Fibroblast of lung (primary cell): ENCODE measurements at regions not wholly inside any gene's neighbourhood (a gene's known extent, or its start where the extent isn't known, plus 50 kb on each side); places are given as distances from the start of the nearest gene placed in this dataset.
"Not testable (repeated sequence)": the region's sequence is repeated elsewhere in the genome, so short reads cannot be mapped to it uniquely, and the experiment has no call there.

Experiments
- DNase-seq, 2 donors: peaks; one replicate each; pipeline versions ENCODE4 v3.0.0 to v3.0.0-alpha.2; 2010; ENCODE audit warnings: low read depth in 2 of 2
- H2AFZ ChIP-seq: 2 replicates; pipeline ENCODE4 v1.5.1; 2012; ENCODE audit warnings: low read length, control low read depth, inconsistent platforms
- H3K27ac ChIP-seq: 2 replicates; pipeline ENCODE4 v1.5.1; 2011; ENCODE audit warnings: low read length, control low read depth; ENCODE audit not compliant: insufficient read depth
- H3K27me3 ChIP-seq: 2 replicates; pipeline ENCODE4 v1.5.1; 2011; ENCODE audit warnings: mild to moderate bottlenecking, low read length; ENCODE audit not compliant: control insufficient read depth, insufficient read depth
- H3K36me3 ChIP-seq: 2 replicates; pipeline ENCODE4 v1.5.1; 2011; ENCODE audit warnings: low read length; ENCODE audit not compliant: control insufficient read depth, insufficient read depth
- H3K4me1 ChIP-seq: 2 replicates; pipeline ENCODE4 v1.5.1; 2011; ENCODE audit warnings: low read length; ENCODE audit not compliant: control insufficient read depth, insufficient read depth; ENCODE audit errors: extremely low read depth
- H3K4me2 ChIP-seq: 2 replicates; pipeline ENCODE4 v1.5.1; 2011; ENCODE audit warnings: low read length, control low read depth; ENCODE audit not compliant: insufficient read depth; ENCODE audit errors: extremely low read depth
- H3K4me3 ChIP-seq, 4 experiments: fragments of 200-600 bp in 1 of 4; sonication (generic) in 1 of 4; replicated peaks in 1 of 4; 2 replicates each; pipeline ENCODE4 v1.5.1; 2011 to 2016; ENCODE audit warnings: low read length in 4 of 4, low read depth in 3 of 4, mild to moderate bottlenecking in 3 of 4, control low read depth in 2 of 4, inconsistent platforms in 1 of 4, mixed read lengths in 1 of 4; ENCODE audit not compliant: insufficient read depth in 1 of 4; ENCODE audit errors: control extremely low read depth in 1 of 4
- H3K79me2 ChIP-seq: 2 replicates; pipeline ENCODE4 v1.5.1; 2012; ENCODE audit warnings: mild to moderate bottlenecking, low read length, inconsistent platforms; ENCODE audit not compliant: control insufficient read depth, insufficient read depth
- H3K9ac ChIP-seq: 2 replicates; pipeline ENCODE4 v1.5.1; 2011; ENCODE audit warnings: mild to moderate bottlenecking, low read length, control low read depth; ENCODE audit not compliant: insufficient read depth
- H3K9me3 ChIP-seq: 2 replicates; pipeline ENCODE4 v1.5.1; 2012; ENCODE audit warnings: low read depth, low read length; ENCODE audit not compliant: control insufficient read depth, insufficient read depth
- H4K20me1 ChIP-seq: 2 replicates; pipeline ENCODE4 v1.5.1; 2011; ENCODE audit warnings: low read length; ENCODE audit not compliant: control insufficient read depth, insufficient read depth; ENCODE audit errors: extremely low read depth
- CTCF ChIP-seq, 2 donors: IDR thresholded peaks in 1 of 2; conservative IDR thresholded peaks in 1 of 2; 1 replicate in 1 of 2; 2 replicates in 1 of 2; pipeline ENCODE4 v1.5.1; 2011 to 2012; ENCODE audit warnings: low read length in 2 of 2, control low read depth in 1 of 2, inconsistent platforms in 1 of 2, low read depth in 1 of 2, mild to moderate bottlenecking in 1 of 2
- EZH2 ChIP-seq: IDR thresholded peaks from 2 replicates; pipeline ENCODE4 v1.5.1; 2012; ENCODE audit warnings: low read length, control low read depth, mild to moderate bottlenecking; ENCODE audit errors: missing control alignments

- Histone ChIP-seq H3K36me3 (no peaks in the 10 kb centered on the region), H3K4me3 (no peak overlapping the region), H3K79me2 (no peaks in the 10 kb centered on the region), H3K4me2 (no peak overlapping the region), H3K4me1 (no peaks in the 10 kb centered on the region), H3K27ac (no peak overlapping the region), H3K27me3 (no peaks in the 10 kb centered on the region), H4K20me1 (no peaks in the 10 kb centered on the region), H3K9ac (no peak overlapping the region), H2AFZ (no peak overlapping the region), H3K9me3 (no peaks in the 10 kb centered on the region)
- TF ChIP-seq EZH2 (no peak), CTCF (conservative IDR thresholded peaks at IDR 0.05 in 1 of 2, IDR thresholded peaks at IDR 0.05 in 1 of 2; ENCODE audit: low read depth in 1 of 2, low read length in 2 of 2) (no peak)
- DNase-seq, result no peak
Observed at GRCh38 chr22:25327018-25327755, 107.7 kb downstream of the CRYBB2 start.

- Histone ChIP-seq H3K4me2 (no peak overlapping the region), H2AFZ (no peak overlapping the region), H3K4me1 (no peaks in the 10 kb centered on the region), H3K27ac (no peak overlapping the region), H3K9me3 (no peaks in the 10 kb centered on the region), H3K79me2 (no peaks in the 10 kb centered on the region), H4K20me1 (no peaks in the 10 kb centered on the region), H3K4me3 (no peak overlapping the region), H3K36me3 (no peaks in the 10 kb centered on the region), H3K9ac (no peak overlapping the region), H3K27me3 (no peaks in the 10 kb centered on the region)
- DNase-seq, result no peak
- no peak for TF ChIP-seq EZH2
- no peak for TF ChIP-seq CTCF (conservative IDR thresholded peaks at IDR 0.05 in 1 of 2, IDR thresholded peaks at IDR 0.05 in 1 of 2; ENCODE audit: low read depth in 1 of 2, low read length in 2 of 2)
Observed at GRCh38 chr22:25331050-25331449, 111.6 kb downstream of the CRYBB2 start.

GRCh38 chr22:25331911-25332310 lies 112.5 kb downstream of the CRYBB2 start:
- not testable (repeated sequence) for H2AFZ ChIP-seq, H3K9me3 ChIP-seq, H3K27ac ChIP-seq, H3K4me2 ChIP-seq, H3K36me3 ChIP-seq, H3K4me1 ChIP-seq, H3K27me3 ChIP-seq, H3K9ac ChIP-seq, H4K20me1 ChIP-seq, H3K79me2 ChIP-seq, H3K4me3 ChIP-seq, DNase-seq
